HFF-Myc (cell line): ENCODE measurements at regions not wholly inside any gene's neighbourhood (a gene's known extent, or its start where the extent isn't known, plus 50 kb on each side); places are given as distances from the start of the nearest gene placed in this dataset.
A peak's percentile ranks its signal among the peaks of the same experiment; 100 is the strongest.

Experiments used
- DNase-seq: peaks from one replicate; pipeline ENCODE4 v3.0.0-alpha.2; 2011; ENCODE audit warnings: low read depth; ENCODE audit errors: extremely low read depth
- H3K4me3 ChIP-seq: replicated peaks from 2 replicates; pipeline ENCODE4 v1.5.1; 2011; ENCODE audit warnings: low read depth, mild to moderate bottlenecking, control low read depth, low read length
- CTCF ChIP-seq: IDR thresholded peaks from 2 replicates; pipeline ENCODE4 v1.5.1; 2012; ENCODE audit warnings: mild to moderate bottlenecking, low read depth, low read length, control low read depth; ENCODE audit errors: missing control alignments

- DNase-seq, result no peak
- no peak overlapping the region for H3K4me3 ChIP-seq
- TF ChIP-seq CTCF, result no peak
Measured at GRCh38 chr3:159149633-159150032, 347.8 kb downstream of the MFSD1 start.

- no peak for DNase-seq
- TF ChIP-seq CTCF, result no peak
- H3K4me3 ChIP-seq, result no peak overlapping the region
Measured at GRCh38 chr3:159150180-159150579, 348.3 kb downstream of the MFSD1 start.

- TF ChIP-seq CTCF, result no peak
- H3K4me3 ChIP-seq, result no peak overlapping the region
- no peak for DNase-seq
Measured at GRCh38 chr3:159151130-159151529, 349.3 kb downstream of the MFSD1 start.

GRCh38 chr3:159157275-159157674 is 355.4 kb downstream of the MFSD1 start:
- no peak for TF ChIP-seq CTCF
- H3K4me3 ChIP-seq, result no peak overlapping the region
- no peak for DNase-seq

GRCh38 chr3:159158213-159158612 is 356.4 kb downstream of the MFSD1 start:
- TF ChIP-seq CTCF, result peak; percentile 4
- DNase-seq, result no peak
- H3K4me3 ChIP-seq, result no peak overlapping the region

- no peak for TF ChIP-seq CTCF
- H3K4me3 ChIP-seq, result no peak overlapping the region
- DNase-seq, result no peak
Measured at GRCh38 chr3:159158801-159159200, 356.9 kb downstream of the MFSD1 start.

- DNase-seq, result no peak
- TF ChIP-seq CTCF, result no peak
Measured at GRCh38 chr3:159159546-159159945, 357.7 kb downstream of the MFSD1 start.

More at GRCh38 chr3:159159546-159159945, 357.7 kb downstream of the MFSD1 start:
- no peak overlapping the region for H3K4me3 ChIP-seq
